Uterus (tissue), 3 donors: ENCODE measurements at regions not wholly inside any gene's neighbourhood (a gene's known extent, or its start where the extent isn't known, plus 50 kb on each side); places are given as distances from the start of the nearest gene placed in this dataset.

Experiments used
- DNase-seq, 2 donors: peaks; one replicate each; pipeline ENCODE4 v3.0.0-alpha.2; 2019 to 2020
- H3K27ac ChIP-seq, 2 donors: fragments of 200-600 bp; sonication (generic); 1 replicate in 1 of 2; 2 replicates in 1 of 2; pipeline ENCODE4 v1.5.1; 2016 to 2018
- H3K27me3 ChIP-seq, 2 donors: fragments of 200-600 bp; sonication (generic); one replicate each; pipeline ENCODE4 v1.5.1; 2018 to 2019; ENCODE audit warnings: control low read depth in 1 of 2
- H3K36me3 ChIP-seq, 2 donors: fragments of 200-600 bp; sonication (generic); one replicate each; pipeline ENCODE4 v1.5.1; 2019; ENCODE audit warnings: control low read depth in 1 of 2
- H3K4me1 ChIP-seq, 2 donors: fragments of 200-600 bp; sonication (generic); one replicate each; pipeline ENCODE4 v1.5.1; 2018 to 2019; ENCODE audit warnings: control low read depth in 1 of 2
- H3K4me3 ChIP-seq, 2 donors: fragments of 200-600 bp; sonication (generic); 1 replicate in 1 of 2; 2 replicates in 1 of 2; pipeline ENCODE4 v1.5.1; 2018 to 2019; ENCODE audit warnings: mild to moderate bottlenecking in 1 of 2
- H3K9me3 ChIP-seq, 2 donors: fragments of 200-600 bp; sonication (generic); one replicate each; pipeline ENCODE4 v1.5.1; 2019; ENCODE audit warnings: control low read depth in 1 of 2
- CTCF ChIP-seq, 4 experiments: fragments of 200-600 bp in 2 of 4; fragments of 450-650 bp in 2 of 4; sonication (generic) in 2 of 4; IDR thresholded peaks; one replicate each; pipeline ENCODE4 v1.5.1; 2016 to 2019; ENCODE audit warnings: antibody characterized with exemption in 4 of 4, mild to moderate bottlenecking in 2 of 4, moderate library complexity in 1 of 4
- POLR2A ChIP-seq, 2 donors: fragments of 450-650 bp; IDR thresholded peaks; one replicate each; pipeline ENCODE4 v1.6.1; 2016; ENCODE audit warnings: antibody characterized with exemption in 2 of 2, mild to moderate bottlenecking in 1 of 2, moderate library complexity in 1 of 2
- intact Hi-C: fragments of 100-400 bp; cut with DNase I; formaldehyde crosslinking; loops from one replicate; pipeline ENCODE4 v1.15.1; 2023; ENCODE audit warnings: low total_unique reads
- donor health status: DM: yes; HTN: yes; CAD: no.

GRCh38 chr3:145144361-145144760 lies 1016.6 kb downstream of the PLOD2 start:
- intact Hi-C loops = no loop called here
- Histone ChIP-seq H3K4me3 (no peak overlapping the region), H3K36me3 (no peaks in the 10 kb centered on the region), H3K27ac (no peak overlapping the region), H3K27me3 (no peaks in the 10 kb centered on the region), H3K9me3 (no peaks in the 10 kb centered on the region), H3K4me1 (no peaks in the 10 kb centered on the region)
- no peak for DNase-seq
- no peak for TF ChIP-seq CTCF (IDR thresholded peaks at IDR 0.05)
- TF ChIP-seq POLR2A (IDR thresholded peaks at IDR 0.05) = no peak

GRCh38 chr3:145145461-145145860 lies 1015.5 kb downstream of the PLOD2 start:
- no peak for TF ChIP-seq CTCF (IDR thresholded peaks at IDR 0.05)
- TF ChIP-seq POLR2A (IDR thresholded peaks at IDR 0.05) = no peak

DNA sequence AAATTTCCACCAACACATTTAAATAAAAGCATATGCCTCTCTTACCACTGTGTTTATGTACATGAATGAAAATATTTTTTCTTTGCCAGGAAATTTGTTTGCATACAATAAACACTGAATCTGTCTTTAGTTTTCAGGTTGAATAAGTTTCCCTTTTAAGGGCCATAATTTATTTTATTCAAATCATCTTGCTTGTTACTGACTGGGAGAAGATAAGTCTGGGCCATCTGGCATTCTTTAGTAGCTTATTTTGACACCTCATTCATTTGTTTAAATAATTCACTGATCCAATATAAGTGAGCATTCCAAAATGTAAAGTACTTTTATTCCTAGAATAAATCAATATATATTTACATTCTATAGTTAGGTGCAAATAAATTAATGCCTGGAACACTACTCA lies 1001.3 kb downstream of the PLOD2 start:
- H3K4me3 ChIP-seq = no peak overlapping the region
- H3K4me1 ChIP-seq = no peaks in the 10 kb centered on the region
- TF ChIP-seq CTCF (IDR thresholded peaks at IDR 0.05) = no peak
- TF ChIP-seq POLR2A (IDR thresholded peaks at IDR 0.05) = no peak
- intact Hi-C loops = no loop called here
- H3K36me3 ChIP-seq = no peaks in the 10 kb centered on the region
- DNase-seq = no peak
- H3K27me3 ChIP-seq = no peaks in the 10 kb centered on the region
- H3K27ac ChIP-seq = no peak overlapping the region
- H3K9me3 ChIP-seq = no peaks in the 10 kb centered on the region

More at GRCh38 chr3:145145461-145145860, 1015.5 kb downstream of the PLOD2 start:
- H3K4me3 ChIP-seq = no peak overlapping the region
- no peaks in the 10 kb centered on the region for H3K9me3 ChIP-seq
- no peak for DNase-seq
- intact Hi-C loops = no loop called here
- H3K27me3 ChIP-seq = no peaks in the 10 kb centered on the region
- H3K27ac ChIP-seq = no peak overlapping the region
- no peaks in the 10 kb centered on the region for H3K36me3 ChIP-seq
- H3K4me1 ChIP-seq = no peaks in the 10 kb centered on the region

DNA sequence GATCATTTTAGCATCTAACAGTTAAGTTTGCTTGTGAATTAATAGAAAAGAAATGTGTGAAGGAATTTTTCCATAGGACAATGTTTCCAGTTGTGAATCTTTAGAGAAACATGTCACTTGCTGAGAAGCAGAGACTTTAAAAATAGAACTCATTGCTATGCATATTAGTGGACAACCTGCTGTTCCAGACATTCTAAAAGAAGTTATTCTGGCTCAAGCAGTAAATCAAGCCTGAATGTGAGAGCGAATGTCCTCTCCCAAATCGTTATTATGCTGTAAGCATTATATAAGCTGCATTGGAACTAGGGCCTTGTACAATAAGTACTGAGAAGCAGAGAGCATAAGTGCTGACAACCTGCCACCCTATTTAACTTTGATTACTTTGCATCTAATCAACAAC lies 990.9 kb downstream of the PLOD2 start:
- Histone ChIP-seq H3K36me3 (no peaks in the 10 kb centered on the region), H3K4me1 (no peaks in the 10 kb centered on the region), H3K27ac (no peak overlapping the region), H3K4me3 (no peak overlapping the region), H3K9me3 (no peaks in the 10 kb centered on the region), H3K27me3 (no peaks in the 10 kb centered on the region)
- intact Hi-C loops = no loop called here
- no peak for DNase-seq
- no peak for TF ChIP-seq CTCF (IDR thresholded peaks at IDR 0.05)
- TF ChIP-seq POLR2A (IDR thresholded peaks at IDR 0.05) = no peak

DNA sequence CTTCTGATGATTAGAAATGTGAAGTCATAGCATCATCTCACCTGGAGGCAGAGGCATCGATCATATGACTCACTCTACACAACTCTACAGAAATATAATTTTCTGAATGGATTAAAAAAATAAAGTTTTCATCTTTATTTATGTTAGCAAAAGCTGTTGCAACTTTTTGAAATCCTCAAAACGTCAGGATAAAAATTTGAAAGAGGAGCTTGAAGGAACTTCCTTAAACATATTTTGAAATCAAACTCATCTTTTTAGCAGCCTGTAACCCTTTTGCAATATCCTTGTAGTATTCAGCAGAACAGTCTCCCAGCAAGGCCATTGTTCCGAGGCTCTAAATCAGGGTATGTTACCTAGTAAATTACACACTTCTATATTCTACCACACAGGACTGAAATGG lies 985.4 kb downstream of the PLOD2 start:
- H3K9me3 ChIP-seq = no peaks in the 10 kb centered on the region
- no peaks in the 10 kb centered on the region for H3K4me1 ChIP-seq
- H3K36me3 ChIP-seq = no peaks in the 10 kb centered on the region
- H3K27ac ChIP-seq = no peak overlapping the region
- DNase-seq = no peak
- no peaks in the 10 kb centered on the region for H3K27me3 ChIP-seq
- intact Hi-C loops = no loop called here
- TF ChIP-seq POLR2A (IDR thresholded peaks at IDR 0.05) (no peak), CTCF (IDR thresholded peaks at IDR 0.05) (no peak)
- H3K4me3 ChIP-seq = no peak overlapping the region
